ENCODE measurements at regions not wholly inside any gene's neighbourhood (a gene's known extent, or its start where the extent isn't known, plus 50 kb on each side); places are given as distances from the start of the nearest gene placed in this dataset.

DNA sequence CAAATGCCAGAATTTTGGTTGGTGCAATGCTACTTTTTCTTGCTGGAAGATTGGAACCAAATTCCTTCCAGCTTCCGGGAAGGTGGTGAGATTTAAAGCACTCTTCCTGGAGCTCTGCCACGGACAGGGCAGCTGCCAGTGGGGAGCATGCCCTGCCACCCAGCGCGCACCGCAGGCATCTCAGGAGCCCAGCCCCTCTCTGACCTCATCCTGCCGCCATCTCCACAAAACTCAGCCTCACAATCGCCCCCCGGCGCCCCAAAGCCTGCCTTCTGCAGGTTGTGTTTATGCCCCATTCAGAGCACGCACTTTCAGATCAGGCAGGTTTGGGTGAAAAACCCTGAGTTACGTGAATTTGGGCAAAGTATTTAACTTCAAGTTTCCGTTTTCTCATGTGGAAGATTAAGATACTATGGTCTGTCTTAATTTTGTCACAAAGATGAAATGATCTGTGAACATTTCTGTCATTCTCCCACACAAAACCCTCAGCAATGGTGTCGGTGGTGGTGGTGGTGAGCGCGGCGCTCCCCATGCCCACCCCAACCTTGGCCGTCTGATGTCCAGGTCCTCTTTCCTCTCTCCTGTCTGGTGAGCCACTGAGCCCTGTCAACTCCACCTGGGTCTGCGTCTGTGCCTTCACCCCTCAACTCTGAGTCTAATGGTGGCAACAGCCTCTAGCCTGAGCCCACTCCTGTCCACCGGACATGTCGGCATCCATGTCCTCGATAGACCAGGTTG, 282.8 kb upstream of the SALL3 start:
- DNase-seq = no peak

DNA sequence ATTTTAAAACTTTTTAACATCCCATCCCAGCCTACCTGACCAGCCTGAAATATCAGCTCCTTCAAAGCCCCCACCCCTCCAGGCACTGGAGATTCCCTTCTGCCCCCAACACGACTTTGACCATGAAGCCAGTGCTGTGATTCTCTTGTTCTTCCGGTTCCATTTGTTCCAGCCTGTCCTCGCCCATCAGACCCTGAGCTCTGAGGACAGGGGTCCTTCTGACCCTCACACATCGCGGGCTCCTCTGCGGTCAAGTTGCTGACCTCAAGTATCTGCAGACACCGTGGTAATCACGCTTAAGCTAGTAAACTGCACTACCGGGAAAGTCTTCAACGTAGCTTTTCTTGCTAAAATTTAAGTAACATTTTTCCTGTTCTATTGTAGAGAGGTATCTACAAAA, 282.2 kb upstream of the SALL3 start:
- no peak for DNase-seq

DNA sequence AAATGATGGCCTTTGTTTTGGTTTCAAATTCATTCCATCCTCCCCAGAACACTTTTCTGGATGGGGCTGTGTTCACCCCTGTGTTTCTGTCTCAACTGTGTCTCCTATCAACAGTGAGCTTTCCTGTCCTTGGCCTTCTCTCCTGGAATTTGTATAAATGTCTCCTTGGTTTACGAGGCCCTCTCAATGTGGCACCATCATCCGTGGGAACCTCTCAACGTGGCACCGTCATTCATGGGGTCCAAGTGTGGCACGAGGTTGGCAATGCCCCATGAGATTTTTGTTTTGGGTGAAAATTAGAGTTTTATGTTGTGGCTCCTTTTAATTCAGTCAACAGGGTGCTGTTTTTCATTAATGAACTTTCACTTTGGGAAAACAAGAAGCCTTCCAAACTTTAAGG, 280.7 kb upstream of the SALL3 start:
- no peak for DNase-seq

DNA sequence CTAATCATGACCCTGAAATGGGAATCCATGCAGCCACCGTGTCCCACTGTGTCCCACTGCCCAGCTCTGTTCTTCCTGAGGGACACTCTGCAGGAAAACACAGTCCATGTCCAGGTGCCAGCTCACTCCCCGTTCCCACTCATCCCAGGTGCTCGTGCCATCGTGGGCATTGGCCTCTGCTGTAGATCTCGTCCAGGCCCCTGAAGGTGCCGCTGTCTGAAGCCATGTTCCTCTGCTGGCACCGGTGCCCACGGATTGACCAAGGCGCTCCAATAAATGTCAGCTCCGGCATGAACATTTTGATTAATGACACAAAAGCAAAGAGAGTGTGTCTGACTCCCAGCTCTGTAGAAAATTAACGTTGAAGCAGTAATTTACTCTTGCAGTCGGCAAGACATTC, 280.1 kb upstream of the SALL3 start:
- DNase-seq = no peak

DNA sequence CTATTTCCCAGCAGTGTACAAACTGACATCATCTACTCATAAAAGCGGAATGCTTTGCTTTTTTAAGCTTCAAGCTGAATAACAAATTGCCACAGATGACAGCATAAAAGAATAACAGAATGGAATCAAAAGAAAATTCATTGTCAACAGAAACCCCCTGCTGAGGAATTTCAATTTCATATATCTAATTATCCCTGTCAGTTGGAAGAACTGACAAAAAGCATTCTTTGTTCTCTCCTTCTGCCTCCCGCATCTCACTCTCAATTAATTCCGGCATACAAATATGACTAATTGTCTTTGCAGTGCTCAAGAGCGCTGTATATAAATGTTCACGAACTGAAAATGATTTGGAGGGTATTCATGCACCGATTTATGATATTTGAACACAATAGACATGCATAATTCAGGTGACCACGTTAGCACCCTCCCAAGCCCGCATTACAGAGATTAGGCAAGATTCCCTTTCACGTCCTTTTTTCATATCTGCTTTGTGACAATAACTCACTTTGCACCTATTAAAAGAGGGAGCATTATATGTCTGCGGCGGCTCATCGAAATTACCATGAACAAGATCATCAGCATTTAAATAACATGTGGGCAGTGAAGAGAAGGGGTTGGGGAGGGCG, 277.7 kb upstream of the SALL3 start:
- DNase-seq = no peak

DNA sequence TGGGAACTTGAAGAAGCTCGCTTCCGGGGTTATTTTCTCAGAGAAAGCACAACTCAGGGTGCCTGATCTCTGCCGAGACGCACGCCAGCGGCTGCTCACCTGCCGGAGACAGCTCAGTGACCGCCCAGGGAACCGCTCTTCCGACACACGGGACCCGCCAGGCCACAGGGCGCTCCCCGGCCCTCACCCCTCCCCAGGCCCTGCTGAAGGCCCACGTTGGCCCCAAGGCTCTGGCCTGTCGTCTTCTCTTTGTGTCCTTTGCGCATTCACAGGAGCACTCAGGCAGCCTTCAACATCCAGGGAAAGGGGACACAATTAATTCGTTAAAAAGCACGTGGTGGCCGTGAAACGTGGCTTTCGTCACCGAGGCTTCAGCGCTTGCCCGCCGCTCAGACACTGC, 276.3 kb upstream of the SALL3 start:
- DNase-seq = no peak

DNA sequence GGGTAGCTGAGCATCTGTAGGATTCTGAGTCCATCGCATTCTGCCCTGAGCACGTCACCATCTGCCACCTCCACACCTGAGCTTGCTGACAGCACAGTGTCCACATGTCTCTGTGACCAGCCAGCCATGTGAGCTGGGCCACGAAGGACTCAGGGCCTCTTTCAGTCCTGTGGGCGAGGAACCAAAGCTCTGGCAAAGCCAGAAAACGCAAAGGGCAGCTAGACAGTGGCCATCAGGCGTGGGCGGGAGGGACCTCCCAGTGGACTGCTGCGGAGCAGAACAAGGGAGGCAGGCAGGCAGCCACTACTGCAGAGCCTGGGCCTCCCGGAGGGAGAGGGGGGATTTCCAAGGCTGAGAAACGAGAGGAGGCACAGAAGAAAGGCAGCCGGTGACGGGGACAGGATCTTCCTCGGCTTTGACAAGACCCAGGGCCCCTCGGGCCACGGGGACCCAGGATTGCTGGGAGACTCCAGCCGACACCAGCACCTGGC, 274.6 kb upstream of the SALL3 start:
- DNase-seq = no peak

DNA sequence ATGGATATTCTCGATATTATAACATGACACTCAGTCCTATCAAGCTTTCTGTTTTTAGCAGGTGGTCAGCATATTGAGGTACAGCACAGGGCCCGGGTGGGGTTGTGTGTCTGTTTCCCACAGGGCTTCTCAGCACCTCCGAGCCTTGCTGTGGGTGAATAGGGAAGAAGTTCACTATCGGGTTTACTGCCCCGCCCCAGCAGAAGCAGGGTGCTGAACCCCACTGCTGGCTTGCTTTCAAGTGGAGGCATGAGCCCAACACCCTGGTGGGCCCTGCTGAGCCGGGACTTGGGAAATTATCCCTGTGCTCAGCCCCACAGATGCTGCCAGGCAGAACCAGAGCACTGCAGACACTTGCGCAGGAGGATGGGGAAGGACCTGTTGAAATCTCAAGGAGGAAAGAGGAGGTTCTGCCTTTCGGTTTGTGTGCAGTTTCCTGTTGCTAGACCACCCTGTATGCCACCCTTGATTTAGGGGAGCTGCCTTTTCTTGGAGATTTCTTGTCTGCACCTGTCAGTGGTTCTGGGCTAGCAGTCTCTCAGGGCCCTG, 270.3 kb upstream of the SALL3 start:
- DNase-seq = no peak

DNA sequence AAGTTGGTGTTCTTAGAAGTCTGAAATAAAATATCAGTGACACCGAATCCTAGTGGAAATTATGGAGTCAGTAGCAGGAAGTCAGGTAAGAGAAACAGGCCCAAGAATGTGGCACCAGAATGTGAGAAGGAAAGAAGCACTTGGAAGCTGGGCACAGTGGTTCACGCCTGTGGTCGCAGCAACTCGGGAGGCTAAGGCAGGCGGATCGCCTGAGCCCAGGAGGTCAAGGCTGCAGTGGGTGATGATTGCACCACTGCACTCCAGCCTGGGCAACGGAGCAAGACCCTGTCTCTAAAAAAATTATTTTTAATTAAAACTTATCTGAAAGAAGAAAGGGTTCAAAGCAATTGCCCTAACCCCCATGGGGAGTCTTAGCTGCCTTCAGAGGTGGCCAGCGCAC, 268.3 kb upstream of the SALL3 start:
- DNase-seq = no peak

DNA sequence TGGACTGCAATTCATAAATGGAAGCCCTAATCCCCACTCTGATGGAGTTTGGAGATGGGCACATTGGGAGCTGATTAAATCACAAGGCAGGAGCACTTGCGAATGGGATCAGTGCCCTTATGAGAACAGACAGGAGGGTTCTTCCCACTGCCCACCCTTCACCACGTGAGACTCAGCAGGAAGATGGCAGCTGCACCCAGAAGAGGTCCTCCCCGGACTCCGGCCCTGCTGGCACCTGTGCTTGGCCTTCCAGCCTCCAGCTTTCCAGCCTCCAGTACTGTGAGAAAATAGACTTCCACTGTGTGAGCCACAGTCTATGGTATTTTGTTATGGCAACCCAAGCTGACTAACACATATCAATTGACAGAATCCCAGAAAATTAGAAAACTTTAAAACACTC, 267.6 kb upstream of the SALL3 start:
- DNase-seq = no peak

DNA sequence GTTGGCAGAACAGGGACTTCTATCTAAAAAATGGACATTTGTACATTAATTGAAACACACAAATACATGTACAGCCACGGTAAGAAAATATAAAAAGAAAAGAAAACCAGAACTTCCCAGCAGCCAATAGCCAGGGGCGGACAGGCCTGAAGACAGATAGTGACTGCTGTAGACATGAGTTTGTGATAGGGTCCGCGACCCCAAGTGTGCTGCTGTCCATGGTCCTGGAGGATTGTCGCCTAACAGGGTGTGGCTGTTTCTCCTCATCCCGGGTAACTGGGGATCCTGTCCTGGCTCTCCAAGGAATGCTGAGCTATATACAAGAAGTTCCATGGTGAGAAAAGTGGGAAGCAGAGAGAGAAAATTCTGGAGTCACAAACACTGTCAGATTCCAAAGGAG, 266.5 kb upstream of the SALL3 start:
- DNase-seq = no peak

DNA sequence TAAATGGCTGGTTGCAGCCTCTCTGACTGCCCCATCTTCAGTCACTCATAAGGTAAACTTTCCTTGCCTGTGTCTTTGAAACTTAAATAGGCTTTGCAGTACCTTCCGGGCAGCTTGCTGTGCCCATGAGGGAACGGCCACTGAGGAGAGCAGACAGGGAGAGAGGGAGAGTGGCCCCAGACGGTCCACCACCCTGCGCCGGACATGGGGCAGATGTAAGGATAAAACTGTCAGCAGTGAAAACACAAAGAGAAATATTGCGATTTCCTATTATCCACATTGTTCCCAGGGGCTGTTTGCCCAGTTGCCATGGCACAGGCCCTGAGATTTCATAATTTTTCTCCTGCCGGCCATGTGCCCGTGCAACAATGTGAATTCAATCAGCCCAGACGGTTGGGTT, 265.9 kb upstream of the SALL3 start:
- DNase-seq = no peak

DNA sequence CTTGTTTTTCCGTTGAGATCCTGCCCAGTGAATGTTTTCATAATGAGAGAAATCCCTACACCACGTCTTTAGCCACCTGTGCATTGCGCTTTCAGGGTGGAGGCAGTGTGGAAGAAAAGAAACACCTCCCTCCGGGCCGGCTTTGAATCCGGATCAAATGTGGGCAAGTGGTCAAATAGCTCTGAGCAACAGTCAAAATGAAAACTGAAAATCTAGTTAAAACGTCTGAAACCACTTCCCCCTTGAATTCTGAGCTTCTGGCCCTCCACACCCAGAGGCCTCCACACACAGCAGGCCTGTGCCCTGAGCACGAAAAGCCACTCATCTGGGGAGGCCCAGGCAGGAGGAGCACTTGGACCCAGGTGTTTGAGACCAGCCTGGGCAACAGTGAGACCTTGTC, 263.6 kb upstream of the SALL3 start:
- no peak for DNase-seq

DNA sequence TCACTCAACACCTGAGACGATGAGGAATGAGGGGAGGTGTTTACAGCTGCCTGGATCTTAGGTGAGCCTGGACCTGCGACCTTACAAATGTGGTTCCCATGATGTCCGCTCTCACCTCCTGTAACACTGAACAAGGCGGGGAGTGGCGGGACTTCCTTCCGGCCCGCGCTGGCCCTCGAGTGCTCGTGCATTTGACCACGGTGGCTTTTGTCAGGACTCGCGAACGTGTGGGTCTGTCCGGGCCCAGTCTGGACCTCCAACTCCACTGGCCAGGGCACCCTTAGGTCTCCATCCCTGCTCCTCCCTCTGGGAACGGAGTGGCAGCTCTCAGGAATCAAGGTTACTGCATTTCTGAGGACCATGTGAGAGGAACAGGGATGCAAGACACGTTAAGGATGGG, 263.0 kb upstream of the SALL3 start:
- no peak for DNase-seq

DNA sequence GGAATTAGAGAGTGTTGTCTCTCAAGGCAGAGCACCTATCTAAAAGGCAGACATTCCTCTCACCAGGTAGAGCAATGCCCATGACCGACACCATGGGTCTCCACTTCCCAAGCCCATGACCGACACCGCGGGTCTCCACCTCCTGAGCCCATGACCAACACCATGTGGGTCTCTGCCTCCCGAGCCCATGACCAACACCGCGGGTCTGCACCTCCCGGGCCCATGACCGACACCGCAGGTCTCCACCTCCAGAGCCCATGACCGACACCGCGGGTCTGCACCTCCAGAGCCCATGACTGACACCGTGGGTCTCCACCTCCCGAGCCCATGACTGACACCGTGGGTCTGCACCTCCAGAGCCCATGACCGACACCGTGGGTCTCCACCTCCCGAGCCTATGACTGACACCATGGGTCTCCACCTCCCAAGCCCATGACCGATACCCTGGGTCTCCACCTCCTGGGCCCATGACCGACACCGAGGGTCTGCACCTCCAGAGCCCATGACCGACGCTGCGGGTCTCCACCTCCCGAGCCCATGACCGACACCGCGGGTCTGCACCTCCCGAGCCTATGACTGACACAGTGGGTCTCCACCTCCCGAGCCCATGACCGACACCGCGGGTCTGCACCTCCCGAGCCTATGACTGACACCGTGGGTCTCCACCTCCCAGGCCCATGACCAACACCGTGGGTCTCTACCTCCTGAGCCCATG, 262.4 kb upstream of the SALL3 start:
- DNase-seq = no peak

DNA sequence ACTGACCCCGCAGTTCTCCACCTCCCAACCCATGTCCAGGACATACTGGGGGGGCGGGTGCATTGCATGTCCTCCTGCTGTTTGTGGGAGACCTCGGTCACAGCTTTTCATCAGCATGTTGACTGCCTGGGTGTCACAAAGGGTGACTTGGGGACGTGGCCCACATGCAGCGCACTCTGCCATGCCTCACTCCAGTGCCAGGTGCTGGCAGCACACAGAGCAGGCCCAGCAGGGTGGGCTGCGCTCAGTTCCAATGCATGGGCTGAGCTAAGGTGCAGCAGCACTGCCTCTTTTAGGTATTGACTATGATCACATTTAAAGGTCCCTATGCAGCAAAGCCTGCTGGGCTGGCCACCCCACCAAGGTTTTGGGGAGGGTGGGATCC, 261.9 kb upstream of the SALL3 start:
- DNase-seq = no peak

DNA sequence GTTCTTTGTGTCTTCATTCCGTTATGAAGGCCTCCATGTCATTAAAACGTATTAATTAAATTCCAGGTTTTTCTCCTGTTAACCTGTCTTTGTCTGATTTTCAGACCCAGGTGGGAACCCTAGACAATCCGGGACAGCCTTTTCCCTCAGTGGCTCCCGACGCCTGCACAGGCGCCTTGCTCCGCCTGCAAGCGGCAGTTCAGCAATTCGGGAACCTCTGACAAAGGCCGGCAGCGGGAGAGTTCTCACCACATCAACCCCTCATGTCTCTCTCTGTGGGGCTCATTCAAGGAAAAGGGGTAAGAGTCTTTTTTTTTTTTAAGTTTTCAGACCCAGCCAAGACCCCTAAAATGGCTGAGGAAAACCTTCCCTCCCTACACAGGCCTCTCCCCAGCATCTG, 259.8 kb upstream of the SALL3 start:
- DNase-seq = no peak

DNA sequence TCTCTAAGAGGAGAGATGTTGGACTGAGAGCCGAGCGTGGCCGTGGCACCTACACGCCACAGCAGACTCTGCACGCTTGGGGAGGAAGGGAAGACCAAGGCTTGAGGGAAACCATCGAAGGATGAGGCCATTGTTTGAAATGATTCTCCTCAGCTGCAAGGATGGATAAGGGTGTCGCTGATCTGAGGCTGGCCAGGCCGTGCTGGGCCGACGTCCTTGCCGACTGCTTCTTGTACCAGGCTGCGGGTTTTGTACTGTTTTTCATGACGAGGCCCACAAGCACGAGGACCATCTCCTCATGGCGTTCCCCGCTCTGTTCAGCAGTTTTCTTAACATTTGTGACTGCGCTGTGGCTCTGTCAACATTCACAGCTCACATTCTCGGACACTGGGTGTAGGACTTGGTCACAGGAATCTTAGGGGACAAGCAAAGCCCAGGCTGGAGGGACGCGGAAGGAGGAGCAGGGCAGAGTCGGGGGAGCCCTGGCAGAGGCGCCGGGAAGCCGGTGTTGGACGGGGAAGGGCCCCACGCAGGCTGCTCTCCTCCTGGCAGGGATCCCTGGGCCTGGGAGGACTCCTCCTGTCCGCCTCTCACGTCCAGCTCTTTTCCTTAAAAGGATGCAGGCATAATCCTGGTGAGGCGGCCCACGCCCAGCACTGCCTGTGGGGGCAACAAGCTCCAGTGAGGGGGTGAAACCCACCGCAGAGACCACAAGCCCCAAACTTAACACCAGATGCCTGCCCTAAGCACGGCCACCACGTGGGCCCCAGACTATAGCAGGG, 259.0 kb upstream of the SALL3 start:
- DNase-seq = no peak

DNA sequence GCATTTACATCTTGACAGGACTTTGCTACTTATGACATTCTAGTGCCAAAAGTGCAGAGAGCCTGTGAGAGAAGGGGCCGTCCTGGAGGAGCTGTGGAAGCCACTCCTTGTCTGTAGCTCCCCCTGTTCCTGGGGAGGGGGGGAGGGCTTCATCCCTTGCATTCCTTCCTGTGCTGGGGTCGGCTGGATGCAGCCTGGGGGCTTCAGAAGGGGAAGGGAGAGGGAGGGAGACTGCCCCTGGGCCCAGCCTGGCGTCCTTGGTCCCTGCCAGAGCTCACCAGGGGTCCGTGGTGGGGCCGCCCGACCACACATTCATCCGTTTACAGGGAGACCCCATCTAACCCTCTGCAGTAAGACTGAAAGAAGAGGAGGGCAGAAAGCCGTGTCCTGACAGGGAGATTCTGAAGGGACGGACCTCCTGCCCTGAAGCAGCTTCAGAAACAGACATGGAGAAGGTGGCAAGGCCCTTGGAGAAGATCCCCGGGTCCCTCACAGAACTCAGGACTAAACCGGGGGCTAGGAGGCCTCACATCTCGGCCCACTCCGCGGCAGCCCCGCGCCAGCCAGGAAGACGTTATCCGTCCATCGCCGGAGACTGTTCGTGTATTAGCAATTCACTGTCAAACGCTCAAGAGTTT, 258.3 kb upstream of the SALL3 start:
- DNase-seq = no peak

DNA sequence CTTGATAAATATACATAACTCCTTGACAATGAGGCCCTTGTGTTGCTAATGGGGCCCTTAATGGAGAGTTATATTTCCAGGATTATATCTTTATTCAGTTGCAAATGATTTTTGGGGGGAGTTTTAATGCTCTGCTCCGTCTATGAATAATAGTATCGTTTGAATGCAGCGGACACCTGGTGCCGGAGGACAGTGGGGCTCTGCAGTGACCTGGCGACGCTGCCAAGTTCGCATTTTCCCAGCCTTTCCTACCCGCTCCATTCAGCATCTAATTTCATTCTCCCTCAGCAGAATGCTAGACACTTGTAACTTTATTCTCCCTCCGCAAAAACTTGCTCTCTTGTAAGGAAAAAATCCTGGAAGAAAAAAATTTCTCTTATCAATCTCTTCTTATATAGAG, 257.6 kb upstream of the SALL3 start:
- DNase-seq = no peak

DNA sequence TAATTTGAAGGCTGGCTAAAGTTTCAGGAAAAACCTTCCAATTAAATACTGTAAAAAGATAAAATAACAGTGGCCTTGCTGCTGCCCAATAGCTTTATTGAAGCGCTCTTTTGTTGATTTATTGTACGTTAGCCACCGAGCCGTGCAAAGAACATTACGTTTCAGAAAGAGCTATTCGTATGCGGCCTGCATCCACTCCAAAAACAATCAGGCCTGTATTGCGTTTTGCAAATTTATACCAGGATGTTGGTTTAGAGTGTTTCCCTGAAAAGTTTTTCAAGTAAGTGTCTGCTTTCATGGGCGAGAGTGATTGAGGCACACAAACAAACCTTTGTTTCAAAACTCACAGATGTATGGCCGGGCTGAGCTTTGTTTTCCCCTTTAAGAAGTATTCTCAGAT, 257.2 kb upstream of the SALL3 start:
- no peak for DNase-seq

DNA sequence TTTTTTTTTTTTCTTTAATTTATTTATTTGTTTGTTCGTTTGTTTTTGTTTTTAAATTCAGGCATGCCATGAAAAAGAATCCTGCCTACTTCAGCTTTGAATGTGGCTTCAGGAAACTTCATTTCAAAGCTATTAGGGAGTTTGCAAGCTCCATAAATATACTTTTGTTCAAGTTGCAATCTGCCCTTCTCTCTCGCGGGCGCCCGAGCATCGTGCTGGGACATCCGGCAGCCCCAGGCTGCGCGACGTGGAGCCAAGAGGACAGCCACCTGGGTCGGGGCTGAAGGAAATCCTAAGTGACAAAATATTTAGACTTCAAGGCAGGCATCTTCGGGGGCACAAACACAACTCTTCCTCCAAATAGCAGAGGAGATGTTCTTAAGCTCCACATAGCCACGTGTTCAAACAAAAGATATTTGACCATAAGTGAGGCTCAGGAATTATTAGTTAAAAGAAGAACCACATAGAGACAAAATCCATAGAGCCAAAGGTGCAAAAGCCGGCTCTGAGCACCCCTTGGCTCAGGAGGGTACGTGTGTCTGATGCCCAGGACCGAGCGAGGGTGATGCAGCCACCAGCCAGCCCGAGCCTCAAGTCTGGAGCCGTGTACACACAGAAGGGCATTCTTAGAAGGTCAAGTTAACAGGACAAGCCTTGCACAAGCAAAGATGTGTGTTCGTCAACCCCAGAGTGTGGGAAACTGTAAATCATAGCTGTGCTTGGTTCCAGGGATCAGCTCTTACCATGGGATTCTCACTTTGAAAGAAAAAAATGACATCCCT, 256.5 kb upstream of the SALL3 start:
- DNase-seq = no peak
